Aorta (tissue), 5 donors: ENCODE measurements at regions not wholly inside any gene's neighbourhood (a gene's known extent, or its start where the extent isn't known, plus 50 kb on each side); places are given as distances from the start of the nearest gene placed in this dataset.
"Not testable (repeated sequence)": the region's sequence is repeated elsewhere in the genome, so short reads cannot be mapped to it uniquely, and the experiment has no call there.

Experiments
- ATAC-seq: fragments of 200-7000 bp; cut with Tn5 transposase; one replicate; pipeline ENCODE4 v1.9.1; 2022; ENCODE audit warnings: moderate library complexity; ENCODE audit not compliant: low FRiP score
- DNase-seq, 2 donors: peaks; one replicate each; pipeline ENCODE4 v3.0.0-alpha.2; 2020
- H3K27ac ChIP-seq, 2 donors: one replicate each; pipeline ENCODE4 v1.5.1; 2013; ENCODE audit warnings: low read length in 2 of 2, mild to moderate bottlenecking in 2 of 2, moderate library complexity in 2 of 2, control low read depth in 1 of 2, inconsistent platforms in 1 of 2, low read depth in 1 of 2
- H3K27me3 ChIP-seq, 2 donors: one replicate each; pipeline ENCODE4 v1.6.1; 2013; ENCODE audit warnings: control low read depth in 1 of 2, low read length in 1 of 2, mild to moderate bottlenecking in 1 of 2, moderate library complexity in 1 of 2; ENCODE audit not compliant: insufficient read depth in 2 of 2, control insufficient read depth in 1 of 2
- H3K36me3 ChIP-seq, 2 donors: one replicate each; pipeline ENCODE4 v1.6.1; 2013; ENCODE audit warnings: control low read depth in 1 of 2, low read length in 1 of 2, mild to moderate bottlenecking in 1 of 2; ENCODE audit not compliant: insufficient read depth in 2 of 2, control insufficient read depth in 1 of 2
- H3K4me1 ChIP-seq, 2 donors: one replicate each; pipeline ENCODE4 v1.6.1; 2013; ENCODE audit warnings: low read length in 2 of 2, control low read depth in 1 of 2, mild to moderate bottlenecking in 1 of 2, moderate library complexity in 1 of 2; ENCODE audit not compliant: insufficient read depth in 2 of 2, control insufficient read depth in 1 of 2
- H3K4me3 ChIP-seq, 2 donors: one replicate each; pipeline ENCODE4 v1.5.1; 2013; ENCODE audit warnings: low read length in 2 of 2, control low read depth in 1 of 2, mild to moderate bottlenecking in 1 of 2
- H3K9me3 ChIP-seq: one replicate; pipeline ENCODE4 v1.6.1; 2013; ENCODE audit warnings: mild to moderate bottlenecking, low read length; ENCODE audit not compliant: control insufficient read depth
- WGBS, 2 donors: extraction: QIAGEN DNeasy Blood & Tissue Kit; methylation state at CpG; one replicate each; pipeline ENCODE4 v1.1.7; 2013; 5-methylcytosine and 5-hydroxymethylcytosine counted together
- intact Hi-C, 2 donors: fragments of 100-400 bp; cut with DNase I; formaldehyde crosslinking; loops; one replicate each; pipeline versions ENCODE4 v1.14.2 to v1.15.0; 2022
- donor health status: healthy with polysubstance abuse.
- donor health status: Bipolar disorder and iron deficiency.
- donor health status: DM: no; HTN: no; CAD: no.
- donor health status: DM: no; HTN: no; CAD: no.
- donor health status: DM: yes; HTN: yes; CAD: no.

DNA sequence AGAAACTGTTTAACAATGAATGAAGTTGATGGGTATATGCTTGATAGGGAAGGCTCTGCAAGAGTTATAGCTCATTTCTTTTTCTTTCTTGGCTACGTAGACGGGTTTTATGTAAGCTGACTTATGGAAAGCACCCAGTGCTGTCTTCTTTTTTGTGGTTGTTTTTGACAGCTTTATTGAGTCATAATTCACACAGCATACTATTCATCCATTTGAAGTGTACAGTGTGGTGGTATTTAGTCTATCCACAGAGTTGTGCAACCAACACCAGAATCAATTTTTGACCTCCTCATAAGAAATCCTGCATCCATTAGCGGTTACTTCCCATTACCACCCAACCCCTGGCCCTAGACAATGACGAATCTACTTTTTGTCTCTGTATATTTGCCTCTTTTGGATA lies 240.6 kb upstream of the KIAA1217 start:
- 63 to 72% methylated on average over 4 of the region's 4 CpGs for WGBS, 2 donors
- no peaks in the 10 kb centered on the region for H3K4me1 ChIP-seq
- ATAC-seq: no peak

DNA sequence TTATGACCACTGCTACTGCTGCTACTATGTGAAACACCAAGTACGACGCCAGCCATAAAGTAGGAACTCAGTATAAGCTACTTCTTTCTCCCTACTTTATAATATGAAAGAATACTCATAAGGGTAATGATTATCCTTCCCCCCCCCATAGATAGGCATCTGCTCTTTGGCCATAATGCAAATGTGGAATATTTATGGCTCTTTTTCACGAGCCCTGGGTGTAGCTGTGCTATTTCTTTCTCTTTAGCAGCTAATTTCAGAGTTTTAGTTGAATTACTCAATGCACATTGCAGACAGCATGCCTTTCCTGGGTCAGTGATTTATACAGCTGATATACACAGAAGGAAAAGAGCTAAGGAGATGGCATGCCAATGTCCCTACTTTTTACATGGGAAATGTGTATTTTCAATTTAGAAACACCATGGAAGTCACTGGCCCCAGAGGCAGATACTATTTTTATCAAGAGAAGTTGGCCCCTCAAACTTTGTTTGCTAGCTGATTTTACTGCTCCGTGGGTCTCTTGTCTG lies 234.1 kb upstream of the KIAA1217 start:
- ATAC-seq: no peak
- no peak for DNase-seq
- WGBS, 2 donors: 49% methylated on average over 4 of the region's 4 CpGs
- Histone ChIP-seq H3K4me1 (no peaks in the 10 kb centered on the region), H3K27ac (no peak overlapping the region), H3K9me3 (no peaks in the 10 kb centered on the region), H3K27me3 (peaks cover 0 to 1% of the 10 kb centered on the region in 2 donors), H3K36me3 (no peaks in the 10 kb centered on the region), H3K4me3 (no peak overlapping the region)
- intact Hi-C loops: no loop called here

More for the DNA sequence above, 240.6 kb upstream of the KIAA1217 start:
- Histone ChIP-seq H3K4me3 (no peak overlapping the region), H3K36me3 (no peaks in the 10 kb centered on the region), H3K27me3 (no peaks in the 10 kb centered on the region), H3K27ac (no peak overlapping the region), H3K9me3 (no peaks in the 10 kb centered on the region)
- intact Hi-C loops: no loop called here
- DNase-seq: no peak

DNA sequence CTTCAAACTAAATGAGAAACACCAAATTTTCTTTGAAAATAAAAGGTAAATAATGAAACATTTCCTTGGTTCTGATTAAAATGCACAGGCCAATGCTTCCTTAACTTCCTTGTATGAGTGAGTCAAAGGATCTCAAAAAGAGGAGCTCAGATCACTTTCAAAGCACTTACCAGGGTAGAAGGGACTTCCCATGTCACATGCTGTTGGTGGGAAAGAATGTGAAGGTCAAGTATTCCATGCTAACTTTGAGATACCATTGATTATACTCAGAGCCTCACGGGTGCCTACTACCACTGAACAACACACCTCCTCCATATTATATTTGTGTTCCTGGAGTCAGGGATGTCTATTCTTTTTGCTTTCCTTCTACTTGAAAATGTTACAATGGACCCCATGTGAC lies 233.5 kb upstream of the KIAA1217 start:
- Histone ChIP-seq H3K4me3 (no peak overlapping the region), H3K9me3 (no peaks in the 10 kb centered on the region), H3K4me1 (no peaks in the 10 kb centered on the region), H3K27ac (no peak overlapping the region), H3K36me3 (no peaks in the 10 kb centered on the region), H3K27me3 (peaks cover 0 to 4% of the 10 kb centered on the region in 2 donors)
- 90 to 97% methylated on average over 1 of the region's 1 CpG for WGBS, 2 donors
- DNase-seq: no peak
- ATAC-seq: no peak
- intact Hi-C loops: no loop called here

DNA sequence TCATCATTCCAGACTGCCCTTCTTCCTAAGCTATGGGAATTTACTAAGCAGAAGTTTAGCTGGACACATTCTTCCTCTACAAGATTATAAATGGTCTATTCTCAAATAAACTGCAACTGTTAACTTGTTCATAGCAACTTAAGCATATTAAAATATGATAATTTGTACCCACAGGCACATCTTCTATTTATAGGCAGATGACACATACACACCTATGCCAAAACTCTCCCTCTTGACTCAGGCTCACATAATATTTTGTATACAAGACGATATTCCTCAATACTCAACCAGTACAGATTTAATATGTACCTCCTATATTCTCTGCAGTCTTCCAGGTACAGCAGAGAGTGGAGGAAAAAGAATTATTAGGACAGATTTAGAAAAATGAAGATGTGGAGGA lies 232.7 kb upstream of the KIAA1217 start:
- WGBS, 2 donors: 77 to 89% methylated on average over 1 of the region's 1 CpG

DNA sequence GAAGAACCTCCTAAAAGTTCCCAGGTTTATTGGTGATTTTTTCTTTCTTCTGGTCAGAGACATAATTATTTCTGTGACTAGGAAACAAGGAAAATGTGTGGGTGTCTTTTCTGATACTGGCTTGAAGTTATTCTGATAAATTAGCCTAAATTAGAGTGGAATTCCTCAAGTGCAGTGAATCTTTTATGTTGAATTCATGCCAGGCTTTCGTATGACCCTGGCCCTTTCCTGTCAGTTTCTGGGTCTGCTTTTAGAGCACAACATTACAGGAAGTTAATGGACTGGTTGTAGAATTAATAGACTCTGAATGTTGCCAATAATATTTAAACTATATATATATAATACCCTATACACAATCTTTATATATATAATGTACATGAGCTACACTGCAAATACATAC lies 230.6 kb upstream of the KIAA1217 start:
- Histone ChIP-seq H3K4me1 (no peaks in the 10 kb centered on the region), H3K36me3 (no peaks in the 10 kb centered on the region), H3K27me3 (peaks cover 0 to 4% of the 10 kb centered on the region in 2 donors), H3K9me3 (no peaks in the 10 kb centered on the region), H3K4me3 (no peak overlapping the region), H3K27ac (no peak overlapping the region)
- intact Hi-C loops: no loop called here
- DNase-seq (no peak), ATAC-seq (no peak)
- 27 to 33% methylated on average over 1 of the region's 1 CpG for WGBS, 2 donors

More for the DNA sequence above, 232.7 kb upstream of the KIAA1217 start:
- ATAC-seq (no peak), DNase-seq (no peak)
- intact Hi-C loops: no loop called here
- Histone ChIP-seq H3K4me3 (no peak overlapping the region), H3K36me3 (no peaks in the 10 kb centered on the region), H3K9me3 (no peaks in the 10 kb centered on the region), H3K27ac (no peak overlapping the region), H3K4me1 (no peaks in the 10 kb centered on the region), H3K27me3 (peaks cover 0 to 4% of the 10 kb centered on the region in 2 donors)

DNA sequence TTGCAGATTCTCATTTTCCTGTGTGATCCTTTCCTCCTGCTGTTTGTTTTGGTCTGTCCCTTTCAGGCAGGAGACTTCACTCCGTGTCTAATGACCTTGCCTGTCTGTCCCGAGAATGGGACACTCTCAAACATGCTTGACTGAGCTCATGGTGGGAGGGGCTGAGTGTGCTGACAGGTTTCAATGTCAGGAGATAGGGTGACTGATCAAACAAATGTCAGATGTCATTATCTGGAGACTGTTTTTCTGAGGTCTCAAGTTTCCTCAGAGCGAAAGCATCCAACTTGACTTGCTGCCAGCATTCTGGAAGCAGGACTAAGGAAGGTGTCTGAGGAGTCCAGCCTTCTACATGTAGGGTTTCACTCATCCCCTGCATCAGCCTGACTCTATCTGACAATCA lies 228.8 kb upstream of the KIAA1217 start:
- no peaks in the 10 kb centered on the region for H3K9me3 ChIP-seq
- intact Hi-C loops: no loop called here
- no peak for DNase-seq
- no peak overlapping the region for H3K27ac ChIP-seq
- 22 to 23% methylated on average over 3 of the region's 3 CpGs for WGBS, 2 donors
- no peaks in the 10 kb centered on the region for H3K36me3 ChIP-seq
- no peak for ATAC-seq
- H3K4me3 ChIP-seq: no peak overlapping the region
- no peaks in the 10 kb centered on the region for H3K4me1 ChIP-seq
- peaks cover 0 to 4% of the 10 kb centered on the region in 2 donors for H3K27me3 ChIP-seq

DNA sequence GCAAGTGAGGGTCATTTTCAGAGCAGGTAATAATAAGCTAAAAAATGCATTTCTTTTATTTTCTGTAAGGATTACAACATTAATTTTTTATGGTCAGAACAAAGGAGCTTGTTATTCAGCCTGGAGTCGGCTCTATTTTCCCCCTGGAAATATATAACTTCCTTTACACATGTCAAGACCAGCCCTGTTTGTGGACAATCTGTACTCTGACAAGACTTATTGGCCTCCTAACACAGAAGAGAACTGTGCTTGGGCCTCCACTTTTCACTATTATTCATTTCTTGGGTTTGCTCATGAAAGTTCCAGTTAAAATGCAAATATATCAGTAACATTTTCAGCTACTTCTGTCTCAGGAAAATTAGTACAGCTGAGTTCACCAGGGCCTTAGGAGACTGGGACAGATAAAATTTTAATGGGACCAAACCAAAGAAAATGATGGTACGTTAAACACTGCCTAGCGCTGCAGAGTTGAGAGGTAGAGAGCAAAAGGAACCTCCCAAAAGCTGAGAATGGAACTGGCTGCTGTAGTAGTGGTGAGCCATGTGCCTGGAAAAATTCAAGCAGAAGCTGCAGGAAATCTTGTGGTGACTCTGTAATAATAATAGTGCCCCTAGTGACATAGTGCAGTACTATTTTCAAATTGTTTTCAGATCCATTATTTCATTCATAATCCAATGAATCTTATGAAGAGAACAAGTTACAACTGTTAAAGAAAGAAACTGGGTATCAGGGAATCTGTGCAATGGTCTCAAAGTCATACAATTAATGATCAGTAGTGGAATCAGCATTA lies 227.2 kb upstream of the KIAA1217 start:
- Histone ChIP-seq H3K4me1 (no peaks in the 10 kb centered on the region), H3K36me3 (no peaks in the 10 kb centered on the region), H3K9me3 (no peaks in the 10 kb centered on the region), H3K27me3 (peaks cover 0 to 4% of the 10 kb centered on the region in 2 donors), H3K27ac (no peak overlapping the region), H3K4me3 (no peak overlapping the region)
- WGBS, 2 donors: 68 to 72% methylated on average over 3 of the region's 3 CpGs
- no peak for ATAC-seq
- intact Hi-C loops: no loop called here
- no peak for DNase-seq

DNA sequence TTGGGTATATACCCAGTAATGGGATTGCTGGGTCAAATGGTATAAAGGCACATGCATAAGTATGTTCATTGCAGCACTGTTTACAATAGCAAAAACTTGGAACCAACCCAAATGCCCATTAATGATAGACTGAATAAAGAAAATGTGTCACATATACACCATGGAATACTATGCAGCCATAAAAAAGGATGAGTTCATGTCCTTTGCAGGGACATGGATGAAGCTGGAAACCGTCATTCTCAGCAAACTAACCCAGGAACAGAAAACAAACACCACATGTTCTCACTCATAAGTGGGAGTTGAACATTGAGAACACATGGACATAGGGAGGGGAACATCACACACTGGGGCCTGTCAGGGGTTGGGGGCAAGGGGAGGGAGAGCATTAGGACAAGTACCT lies 224.5 kb upstream of the KIAA1217 start:
- intact Hi-C loops, H3K36me3 ChIP-seq, H3K4me3 ChIP-seq, ATAC-seq, H3K27ac ChIP-seq, H3K9me3 ChIP-seq, H3K27me3 ChIP-seq, DNase-seq, H3K4me1 ChIP-seq: not testable (repeated sequence)
- WGBS, 2 donors: 80 to 83% methylated on average over 1 of the region's 1 CpG

DNA sequence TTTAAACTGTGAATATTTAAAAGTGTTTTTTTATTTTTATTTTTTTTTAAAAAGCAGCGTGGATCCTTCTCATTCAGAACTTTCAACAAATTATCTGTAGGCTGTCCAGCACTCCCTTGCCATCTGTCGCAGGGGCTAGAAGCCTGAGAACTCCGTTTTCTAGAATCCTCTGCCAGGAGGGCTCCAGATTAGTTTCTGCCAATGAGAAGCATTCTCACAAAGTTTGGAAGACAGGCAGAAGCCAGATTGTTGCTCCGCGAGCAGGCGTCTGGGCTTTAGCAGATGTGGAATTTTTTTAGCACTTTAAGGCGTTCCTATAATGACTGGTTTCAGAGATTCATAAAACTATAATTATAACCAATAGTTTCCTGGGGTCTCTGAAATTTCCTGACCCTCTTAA lies 220.9 kb upstream of the KIAA1217 start:
- no peaks in the 10 kb centered on the region for H3K36me3 ChIP-seq
- no peaks in the 10 kb centered on the region for H3K4me1 ChIP-seq
- no peaks in the 10 kb centered on the region for H3K27me3 ChIP-seq
- no peaks in the 10 kb centered on the region for H3K9me3 ChIP-seq
- intact Hi-C loops: no loop called here
- H3K27ac ChIP-seq: no peak overlapping the region
- DNase-seq (no peak), ATAC-seq (no peak)
- no peak overlapping the region for H3K4me3 ChIP-seq
- WGBS, 2 donors: 75 to 78% methylated on average over 7 of the region's 7 CpGs
